HepG2 (cell line): ENCODE measurements at regions not wholly inside any gene's neighbourhood (a gene's known extent, or its start where the extent isn't known, plus 50 kb on each side); places are given as distances from the start of the nearest gene placed in this dataset.

ENCODE experiments used
- EZH2 ChIP-seq: conservative IDR thresholded peaks from 2 replicates; pipeline ENCODE4 v1.6.1; 2012; ENCODE audit warnings: mild to moderate bottlenecking, low read depth, low read length, moderate library complexity
- GABPA ChIP-seq, 2 experiments: IDR thresholded peaks; 2 replicates each; pipeline ENCODE4 v1.6.1; 2011 to 2016; ENCODE audit warnings: low read depth in 2 of 2, low read length in 1 of 2, missing biosample characterization in 1 of 2, missing genetic modification characterization in 1 of 2
- PHF20 ChIP-seq: sonication (generic); formaldehyde crosslinking; IDR thresholded peaks from 2 replicates; pipeline ENCODE4 v1.5.0; 2020; ENCODE audit warnings: mild to moderate bottlenecking, missing genetic modification reagents
- POLR2AphosphoS5 ChIP-seq: IDR thresholded peaks from 2 replicates; pipeline ENCODE4 v1.6.1; 2012; ENCODE audit warnings: low read depth, low read length
- SALL2 ChIP-seq: sonication (generic); formaldehyde crosslinking; IDR thresholded peaks from 2 replicates; pipeline ENCODE4 v1.8.1; 2023; ENCODE audit warnings: mild to moderate bottlenecking, missing genetic modification reagents, inconsistent platforms
- TAF1 ChIP-seq: sonication (generic); formaldehyde crosslinking; IDR thresholded peaks from 2 replicates; pipeline ENCODE4 v1.4.0; 2020; ENCODE audit warnings: missing genetic modification reagents
- ZNF121 ChIP-seq: sonication (generic); formaldehyde crosslinking; IDR thresholded peaks from 2 replicates; pipeline ENCODE4 v1.5.0; 2020; ENCODE audit warnings: mild to moderate bottlenecking, missing genetic modification reagents
- ZNF17 ChIP-seq: sonication (generic); formaldehyde crosslinking; IDR thresholded peaks from 2 replicates; pipeline ENCODE4 v1.5.0; 2020; ENCODE audit warnings: mild to moderate bottlenecking, missing genetic modification reagents
- ZNF431 ChIP-seq: sonication (generic); formaldehyde crosslinking; IDR thresholded peaks from 2 replicates; pipeline ENCODE4 v1.9.0; 2022; ENCODE audit warnings: missing genetic modification reagents, low read depth, mild to moderate bottlenecking, borderline replicate concordance
- ZNF672 ChIP-seq: sonication (generic); formaldehyde crosslinking; IDR thresholded peaks from 2 replicates; pipeline ENCODE4 v1.8.1; 2022; ENCODE audit warnings: missing genetic modification reagents
- TF ChIP-seq, protein P1 (sequence below): sonication (generic); formaldehyde crosslinking; IDR thresholded peaks from 2 replicates; pipeline ENCODE4 v1.5.0; 2020; ENCODE audit warnings: mild to moderate bottlenecking, missing genetic modification reagents, moderate library complexity
- TF ChIP-seq, protein P2 (sequence below): IDR thresholded peaks from 2 replicates; pipeline ENCODE4 v1.6.1; 2012; ENCODE audit warnings: inconsistent platforms

GRCh38 chr1:112794654-112795239 lies 79.6 kb upstream of the PPM1J start:
- TF ChIP-seq, protein P1, sequence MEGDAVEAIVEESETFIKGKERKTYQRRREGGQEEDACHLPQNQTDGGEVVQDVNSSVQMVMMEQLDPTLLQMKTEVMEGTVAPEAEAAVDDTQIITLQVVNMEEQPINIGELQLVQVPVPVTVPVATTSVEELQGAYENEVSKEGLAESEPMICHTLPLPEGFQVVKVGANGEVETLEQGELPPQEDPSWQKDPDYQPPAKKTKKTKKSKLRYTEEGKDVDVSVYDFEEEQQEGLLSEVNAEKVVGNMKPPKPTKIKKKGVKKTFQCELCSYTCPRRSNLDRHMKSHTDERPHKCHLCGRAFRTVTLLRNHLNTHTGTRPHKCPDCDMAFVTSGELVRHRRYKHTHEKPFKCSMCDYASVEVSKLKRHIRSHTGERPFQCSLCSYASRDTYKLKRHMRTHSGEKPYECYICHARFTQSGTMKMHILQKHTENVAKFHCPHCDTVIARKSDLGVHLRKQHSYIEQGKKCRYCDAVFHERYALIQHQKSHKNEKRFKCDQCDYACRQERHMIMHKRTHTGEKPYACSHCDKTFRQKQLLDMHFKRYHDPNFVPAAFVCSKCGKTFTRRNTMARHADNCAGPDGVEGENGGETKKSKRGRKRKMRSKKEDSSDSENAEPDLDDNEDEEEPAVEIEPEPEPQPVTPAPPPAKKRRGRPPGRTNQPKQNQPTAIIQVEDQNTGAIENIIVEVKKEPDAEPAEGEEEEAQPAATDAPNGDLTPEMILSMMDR (CRISPR knock-in tag) = no peak
- TF ChIP-seq SALL2 (CRISPR knock-in tag) (no peak), ZNF121 (CRISPR knock-in tag) (no peak), ZNF672 (no peak), TAF1 (CRISPR knock-in tag) (no peak), POLR2AphosphoS5 (no peak), ZNF431 (no peak), ZNF17 (no peak), GABPA (IDR thresholded peaks at IDR 0.05; ENCODE audit: low read depth, low read length) (no peak), GABPA (CRISPR knock-in tag; IDR thresholded peaks at IDR 0.05; ENCODE audit: low read depth) (no peak), PHF20 (CRISPR knock-in tag) (no peak), EZH2 (no peak)
- TF ChIP-seq, protein P2, sequence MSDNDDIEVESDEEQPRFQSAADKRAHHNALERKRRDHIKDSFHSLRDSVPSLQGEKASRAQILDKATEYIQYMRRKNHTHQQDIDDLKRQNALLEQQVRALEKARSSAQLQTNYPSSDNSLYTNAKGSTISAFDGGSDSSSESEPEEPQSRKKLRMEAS = no peak
